HCT116 (cell line): ENCODE measurements at regions not wholly inside any gene's neighbourhood (a gene's known extent, or its start where the extent isn't known, plus 50 kb on each side); places are given as distances from the start of the nearest gene placed in this dataset.

ENCODE experiments used
- ATAC-seq: fragments of 200-7000 bp; cut with Tn5 transposase; 2 replicates; pipeline ENCODE4 v1.9.1; 2020; ENCODE audit warnings: mild to moderate bottlenecking, moderate library complexity
- BruUV-seq: library from RNA; stranded (reverse); fragments of 400-500 nt; replicated peaks from 2 replicates; lab custom pipeline; 2021; lab: Mats Ljungman, UMichigan
- CTCF ChIA-PET: fragments of 300-600 bp; sonication (Branson Sonifier 250); formaldehyde crosslinking; loops from one replicate; lab custom pipeline; 2021; ENCODE audit warnings: antibody characterized with exemption; lab: Charles Lee
- POLR2A ChIA-PET: fragments of 300-600, 350-600 bp; sonication (Branson Sonifier 250); formaldehyde crosslinking; loops from one replicate; lab custom pipeline; 2021; ENCODE audit warnings: antibody characterized with exemption; lab: Charles Lee
- RAD21 ChIA-PET, 2 experiments: fragments of 300-600 bp; sonication (Branson Sonifier 250); formaldehyde crosslinking; loops; one replicate each; lab custom pipeline; 2023; ENCODE audit warnings: low total read pairs in 2 of 2; ENCODE audit not compliant: uncharacterized antibody in 2 of 2, unreplicated experiment in 2 of 2, low non-redundant PET in 1 of 2; lab: Charles Lee
- DNase-seq: peaks from one replicate; pipeline ENCODE4 v3.0.0-alpha.2; 2010; ENCODE audit warnings: low read depth, low spot score
- H2AFZ ChIP-seq: fragments of 200-600 bp; shearing (Covaris generic), sonication (generic); 2 replicates; pipeline ENCODE4 v1.6.1; 2017; ENCODE audit warnings: low read depth, mixed run types, mixed read lengths, antibody characterized with exemption, low read length; ENCODE audit not compliant: poor library complexity, severe bottlenecking
- H3K27ac ChIP-seq: 2 replicates; pipeline ENCODE4 v1.5.1; 2012; ENCODE audit warnings: low read depth, low read length
- H3K27me3 ChIP-seq: fragments of 200-600 bp; sonication (generic); 2 replicates; pipeline ENCODE4 v1.6.1; 2016; ENCODE audit warnings: mixed run types, low read length, mixed read lengths; ENCODE audit not compliant: insufficient read depth
- H3K36me3 ChIP-seq, 2 experiments: fragments of 200-500 bp in 1 of 2; fragments of 200-600 bp in 1 of 2; sonication (Bioruptor generic) in 1 of 2; sonication (generic) in 1 of 2; 2 replicates each; pipeline versions ENCODE4 v1.5.1 to v1.6.1; 2014 to 2016; ENCODE audit warnings: low read length in 2 of 2, inconsistent platforms in 1 of 2, mixed read lengths in 1 of 2, mixed run types in 1 of 2; ENCODE audit not compliant: insufficient read depth in 2 of 2, control insufficient read depth in 1 of 2
- H3K4me1 ChIP-seq, 2 experiments: fragments of 200-600 bp in 1 of 2; sonication (generic) in 1 of 2; 2 replicates each; pipeline versions ENCODE4 v1.5.1 to v1.6.1; 2012 to 2017; ENCODE audit warnings: low read length in 2 of 2, inconsistent platforms in 1 of 2, mild to moderate bottlenecking in 1 of 2, mixed read lengths in 1 of 2, mixed run types in 1 of 2, moderate library complexity in 1 of 2; ENCODE audit not compliant: insufficient read depth in 2 of 2, control insufficient read depth in 1 of 2
- H3K4me2 ChIP-seq: fragments of 200-600 bp; sonication (generic); 2 replicates; pipeline ENCODE4 v1.6.1; 2017; ENCODE audit warnings: mixed run types, low read length, mixed read lengths
- H3K4me3 ChIP-seq, 2 experiments: fragments of 200-600 bp in 1 of 2; sonication (generic) in 1 of 2; replicated peaks in 1 of 2; 2 replicates each; pipeline ENCODE4 v1.5.1; 2011 to 2016; ENCODE audit warnings: low read length in 2 of 2, control low read depth in 1 of 2, low read depth in 1 of 2, mild to moderate bottlenecking in 1 of 2, mixed read lengths in 1 of 2, mixed run types in 1 of 2
- H3K79me2 ChIP-seq: fragments of 200-600 bp; sonication (generic); 2 replicates; pipeline ENCODE4 v1.6.1; 2017; ENCODE audit warnings: mild to moderate bottlenecking, mixed run types, low read length, moderate library complexity, mixed read lengths; ENCODE audit not compliant: insufficient read depth
- H3K9ac ChIP-seq: fragments of 200-600 bp; sonication (generic); 2 replicates; pipeline ENCODE4 v1.6.1; 2016; ENCODE audit warnings: low read length, mixed read lengths
- H3K9me2 ChIP-seq: fragments of 200-600 bp; sonication (generic), shearing (Covaris generic); 2 replicates; pipeline ENCODE4 v1.6.1; 2017; ENCODE audit warnings: mixed run types, mild to moderate bottlenecking, moderate library complexity; ENCODE audit not compliant: insufficient read depth
- H3K9me3 ChIP-seq, 2 experiments: fragments of 200-500 bp in 1 of 2; fragments of 200-600 bp in 1 of 2; sonication (Bioruptor generic) in 1 of 2; sonication (generic) in 1 of 2; 2 replicates each; pipeline ENCODE4 v1.6.1; 2014 to 2017; ENCODE audit warnings: low read length in 2 of 2, mixed read lengths in 2 of 2, inconsistent platforms in 1 of 2, low read depth in 1 of 2, mild to moderate bottlenecking in 1 of 2, mixed run types in 1 of 2, moderate library complexity in 1 of 2; ENCODE audit not compliant: control insufficient read depth in 1 of 2, insufficient read depth in 1 of 2
- H4K20me1 ChIP-seq: fragments of 200-600 bp; sonication (generic), shearing (Covaris generic); 2 replicates; pipeline ENCODE4 v1.6.1; 2017; ENCODE audit warnings: mixed run types, mild to moderate bottlenecking, moderate library complexity; ENCODE audit not compliant: insufficient read depth
- CBX3 ChIP-seq: IDR thresholded peaks from 2 replicates; pipeline ENCODE4 v1.6.1; 2012; ENCODE audit warnings: low read depth
- CEBPB ChIP-seq: IDR thresholded peaks from 2 replicates; pipeline ENCODE4 v1.6.1; 2012; ENCODE audit warnings: low read depth
- CTCF ChIP-seq, 3 experiments: fragments of 200-600 bp in 1 of 3; sonication (generic) in 1 of 3; IDR thresholded peaks in 2 of 3; conservative IDR thresholded peaks in 1 of 3; 2 replicates each; pipeline ENCODE4 v1.5.1; 2012 to 2017; ENCODE audit warnings: low read depth in 2 of 3, low read length in 2 of 3, antibody characterized with exemption in 1 of 3, borderline replicate concordance in 1 of 3, control low read depth in 1 of 3, mild to moderate bottlenecking in 1 of 3, mixed read lengths in 1 of 3, mixed run types in 1 of 3, moderate library complexity in 1 of 3; ENCODE audit not compliant: insufficient read depth in 1 of 3
- ELF1 ChIP-seq: IDR thresholded peaks from 2 replicates; pipeline ENCODE4 v1.6.1; 2012; ENCODE audit warnings: low read depth, borderline replicate concordance
- EZH2 ChIP-seq: fragments of 200-600 bp; sonication (generic); IDR thresholded peaks from 2 replicates; pipeline ENCODE4 v1.6.1; 2017; ENCODE audit warnings: antibody characterized with exemption, mixed run types
- FOSL1 ChIP-seq: IDR thresholded peaks from 2 replicates; pipeline ENCODE4 v1.6.1; 2012; ENCODE audit warnings: low read depth
- JUND ChIP-seq: IDR thresholded peaks from 2 replicates; pipeline ENCODE4 v1.6.1; 2012
- POLR2A ChIP-seq: IDR thresholded peaks from 2 replicates; pipeline ENCODE4 v1.7.0; 2011; ENCODE audit warnings: borderline replicate concordance; ENCODE audit not compliant: insufficient read depth, insufficient read length; ENCODE audit errors: extremely low read depth
- POLR2AphosphoS5 ChIP-seq: IDR thresholded peaks from 2 replicates; pipeline ENCODE4 v1.6.1; 2011; ENCODE audit warnings: mild to moderate bottlenecking, low read depth, low read length, moderate library complexity
- SIN3A ChIP-seq: IDR thresholded peaks from 2 replicates; pipeline ENCODE4 v1.6.1; 2012; ENCODE audit warnings: low read depth
- SRF ChIP-seq: IDR thresholded peaks from 2 replicates; pipeline ENCODE4 v1.6.1; 2012; ENCODE audit warnings: low read depth
- TCF7L2 ChIP-seq: IDR thresholded peaks from 2 replicates; pipeline ENCODE4 v1.7.0; 2011; ENCODE audit warnings: borderline replicate concordance, inconsistent platforms; ENCODE audit not compliant: insufficient read depth, insufficient read length; ENCODE audit errors: extremely low read depth
- ZBTB33 ChIP-seq: IDR thresholded peaks from 2 replicates; pipeline ENCODE4 v1.6.1; 2011; ENCODE audit warnings: mild to moderate bottlenecking, low read length, moderate library complexity; ENCODE audit not compliant: insufficient replicate concordance; ENCODE audit errors: extremely low read depth
- ZFX ChIP-seq: fragments of 450-650 bp; IDR thresholded peaks from 2 replicates; pipeline ENCODE4 v1.6.1; 2017
- ZNF274 ChIP-seq: fragments of 200-500 bp; sonication (Bioruptor generic); IDR thresholded peaks from 2 replicates; pipeline ENCODE4 v1.6.1; 2014; ENCODE audit warnings: mild to moderate bottlenecking, low read depth, low read length, inconsistent platforms
- intact Hi-C: fragments of 100-400 bp; cut with micrococcal nuclease; formaldehyde crosslinking; loops from 2 replicates; pipeline ENCODE4 v1.10.0; 2022

GRCh38 chr2:185970148-185970852 is 231.7 kb downstream of the FSIP2 start:
- BruUV-seq, result no TSS peak
- Histone ChIP-seq H3K27me3 (no peaks in the 10 kb centered on the region), H3K4me1 (no peaks in the 10 kb centered on the region), H3K9ac (no peak overlapping the region), H3K9me3 (peaks cover 0 to 7% of the 10 kb centered on the region in 2 experiments; a peak in 1 of 4 replicates), H2AFZ (no peak overlapping the region), H3K4me2 (no peak overlapping the region), H3K27ac (no peak overlapping the region), H4K20me1 (no peaks in the 10 kb centered on the region), H3K36me3 (no peaks in the 10 kb centered on the region), H3K4me3 (no peak overlapping the region), H3K9me2 (no peaks in the 10 kb centered on the region; the same call in 1 of the 2 replicates), H3K79me2 (no peaks in the 10 kb centered on the region)
- ATAC-seq (no peak), DNase-seq (no peak)
- CTCF ChIA-PET, result no interaction called here
- POLR2A ChIA-PET, result no interaction called here
- intact Hi-C loops, result loop anchor here (10.0 kb wide), 1 partner anchor 285 kb away; no protein-coding TSS in a partner anchor
- TF ChIP-seq CEBPB (no peak), SRF (no peak), POLR2AphosphoS5 (no peak), CBX3 (no peak), ZFX (no peak), ZNF274 (no peak), JUND (no peak), POLR2A (no peak), ELF1 (no peak)
- RAD21 ChIA-PET, result no interaction called here

DNA sequence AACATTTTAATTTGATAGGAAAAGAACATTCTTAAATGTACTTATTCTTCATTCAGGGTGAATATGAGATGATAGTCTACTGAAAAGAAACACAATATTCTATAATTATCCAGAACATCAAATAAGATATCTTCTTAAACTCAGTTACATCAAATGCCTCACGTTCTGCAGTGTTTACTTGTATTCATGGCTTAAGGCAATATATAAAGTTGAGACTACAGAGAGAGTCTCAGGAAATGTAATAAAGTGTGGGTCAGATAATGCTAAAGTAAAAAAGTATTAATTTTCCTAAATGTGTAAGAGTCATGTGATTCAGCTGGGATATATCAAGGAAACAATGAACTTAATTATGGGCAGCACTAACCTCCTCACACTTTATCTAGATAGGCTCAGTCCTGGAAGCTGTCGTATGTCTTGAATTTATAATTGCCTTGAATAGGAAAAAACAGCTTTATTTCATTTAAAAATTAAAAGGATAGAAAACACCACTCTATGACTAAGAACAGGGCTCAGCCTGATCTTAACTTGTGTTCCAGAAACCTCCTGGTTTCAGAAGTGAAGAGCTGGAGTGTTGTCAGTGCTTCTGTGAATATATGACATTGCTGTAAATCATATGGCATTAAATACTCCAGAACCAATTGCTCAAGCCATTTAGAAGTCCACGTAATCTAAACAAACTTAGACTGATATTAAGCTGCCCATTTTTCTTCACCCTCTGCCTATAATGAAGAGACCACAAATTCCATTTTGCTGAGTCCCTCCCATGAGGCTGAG is 240.2 kb downstream of the FSIP2 start:
- ATAC-seq, result peak; percentile 66
- no peaks in the 10 kb centered on the region for H4K20me1 ChIP-seq
- peak overlapping the region; percentile 72 for H2AFZ ChIP-seq
- H3K36me3 ChIP-seq, result no peaks in the 10 kb centered on the region
- no peak overlapping the region for H3K4me3 ChIP-seq
- ChIA-PET POLR2A (no interaction called here), CTCF (interaction anchor here (1.0 to 1.4 kb wide), 2 partner anchors 30 to 371 kb away, joined by 3 read pairs; no protein-coding TSS in a partner anchor), RAD21 (no interaction called here)
- H3K9me2 ChIP-seq, result no peaks in the 10 kb centered on the region
- H3K9me3 ChIP-seq, result no peaks in the 10 kb centered on the region
- H3K79me2 ChIP-seq, result no peaks in the 10 kb centered on the region
- H3K4me1 ChIP-seq, result peaks cover 7 to 18% of the 10 kb centered on the region in 2 experiments; a peak in 3 of 4 replicates
- H3K9ac ChIP-seq, result no peak overlapping the region
- H3K27ac ChIP-seq, result peak overlapping the region; percentile 22; the same call in 1 of the 2 replicates
- peak; percentile 35 for DNase-seq
- no peaks in the 10 kb centered on the region for H3K27me3 ChIP-seq
- BruUV-seq, result no TSS peak
- peak overlapping the region; percentile 62 for H3K4me2 ChIP-seq
- intact Hi-C loops, result loop anchor here (10.0 kb wide), 1 partner anchor 276 kb away; no protein-coding TSS in a partner anchor
- TF ChIP-seq POLR2AphosphoS5 (no peak), EZH2 (no peak), CEBPB (no peak), ZBTB33 (no peak), POLR2A (no peak), SIN3A (no peak), CTCF (IDR thresholded peaks at IDR 0.05 in 2 of 3, conservative IDR thresholded peaks at IDR 0.05 in 1 of 3; ENCODE audit: borderline replicate concordance in 1 of 3, insufficient read depth in 1 of 3, low read depth in 2 of 3, low read length in 2 of 3) (no peak), FOSL1 (no peak), TCF7L2 (no peak), CBX3 (no peak)
